ENCODE measurements at regions not wholly inside any gene's neighbourhood (a gene's known extent, or its start where the extent isn't known, plus 50 kb on each side); places are given as distances from the start of the nearest gene placed in this dataset.

DNA sequence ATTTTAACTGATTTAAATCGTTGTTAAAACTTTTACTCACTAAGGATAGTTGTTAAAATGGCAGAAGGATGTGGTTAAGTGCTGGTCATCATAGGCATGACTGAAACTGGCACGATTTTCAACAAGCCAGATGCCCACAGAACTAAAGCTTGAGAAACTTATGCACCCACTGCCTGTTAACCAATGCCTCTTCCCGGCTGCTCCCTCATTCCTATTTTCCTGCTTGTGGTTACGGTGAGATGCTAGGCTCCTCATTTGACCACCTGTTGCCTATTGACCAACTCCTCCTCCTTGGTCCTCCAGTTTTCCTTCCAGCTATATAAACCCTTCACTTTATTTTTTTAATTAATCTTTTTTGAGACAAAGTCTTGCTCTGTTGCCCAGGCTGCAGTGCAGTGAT is 238.7 kb downstream of the TFCP2L1 start:
- no peak for DNase-seq
- Mint-ChIP-seq H3K36me3 (ENCODE audit: unreplicated experiment) (no peaks in the 10 kb centered on the region), H3K27me3 (ENCODE audit: unreplicated experiment) (peaks cover 2% of the 10 kb centered on the region), H3K4me1 (ENCODE audit: low read depth, unreplicated experiment) (no peaks in the 10 kb centered on the region), H3K9me3 (ENCODE audit: unreplicated experiment) (peaks cover 6% of the 10 kb centered on the region), H3K4me3 (ENCODE audit: unreplicated experiment) (no peak overlapping the region), H3K27ac (ENCODE audit: unreplicated experiment) (no peak overlapping the region)
- TF ChIP-seq, protein P1, sequence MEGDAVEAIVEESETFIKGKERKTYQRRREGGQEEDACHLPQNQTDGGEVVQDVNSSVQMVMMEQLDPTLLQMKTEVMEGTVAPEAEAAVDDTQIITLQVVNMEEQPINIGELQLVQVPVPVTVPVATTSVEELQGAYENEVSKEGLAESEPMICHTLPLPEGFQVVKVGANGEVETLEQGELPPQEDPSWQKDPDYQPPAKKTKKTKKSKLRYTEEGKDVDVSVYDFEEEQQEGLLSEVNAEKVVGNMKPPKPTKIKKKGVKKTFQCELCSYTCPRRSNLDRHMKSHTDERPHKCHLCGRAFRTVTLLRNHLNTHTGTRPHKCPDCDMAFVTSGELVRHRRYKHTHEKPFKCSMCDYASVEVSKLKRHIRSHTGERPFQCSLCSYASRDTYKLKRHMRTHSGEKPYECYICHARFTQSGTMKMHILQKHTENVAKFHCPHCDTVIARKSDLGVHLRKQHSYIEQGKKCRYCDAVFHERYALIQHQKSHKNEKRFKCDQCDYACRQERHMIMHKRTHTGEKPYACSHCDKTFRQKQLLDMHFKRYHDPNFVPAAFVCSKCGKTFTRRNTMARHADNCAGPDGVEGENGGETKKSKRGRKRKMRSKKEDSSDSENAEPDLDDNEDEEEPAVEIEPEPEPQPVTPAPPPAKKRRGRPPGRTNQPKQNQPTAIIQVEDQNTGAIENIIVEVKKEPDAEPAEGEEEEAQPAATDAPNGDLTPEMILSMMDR (IDR thresholded peaks at IDR 0.05; ENCODE audit: partially characterized antibody, unreplicated experiment): no peak

DNA sequence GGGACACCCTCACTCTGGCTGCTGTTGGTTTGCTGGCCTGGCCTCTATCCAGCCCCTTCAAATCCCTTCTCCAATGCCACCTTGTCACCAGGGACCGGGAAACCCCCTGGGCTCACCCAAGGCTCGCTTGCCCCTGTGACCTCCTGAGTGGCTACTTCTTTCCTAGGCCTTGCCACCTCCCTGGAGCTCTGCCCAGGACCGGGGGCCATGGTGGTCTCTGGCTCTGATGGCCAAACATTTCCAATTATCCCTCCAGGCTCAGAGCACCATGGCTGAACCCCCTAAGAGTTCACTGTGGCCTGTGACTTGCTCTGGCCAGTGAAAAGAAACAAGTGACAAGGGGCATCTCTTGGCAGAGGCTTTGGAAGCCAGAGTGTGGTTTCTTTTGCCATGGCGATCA is 237.6 kb downstream of the TFCP2L1 start:
- H3K36me3 Mint-ChIP-seq (ENCODE audit: unreplicated experiment): no peaks in the 10 kb centered on the region
- no peak for DNase-seq
- H3K4me1 Mint-ChIP-seq (ENCODE audit: low read depth, unreplicated experiment): no peaks in the 10 kb centered on the region
- H3K4me3 Mint-ChIP-seq (ENCODE audit: unreplicated experiment): no peak overlapping the region
- H3K27ac Mint-ChIP-seq (ENCODE audit: unreplicated experiment): no peak overlapping the region
- peaks cover 2% of the 10 kb centered on the region for H3K27me3 Mint-ChIP-seq (ENCODE audit: unreplicated experiment)
- TF ChIP-seq, protein P1 (IDR thresholded peaks at IDR 0.05; ENCODE audit: partially characterized antibody, unreplicated experiment): no peak
- H3K9me3 Mint-ChIP-seq (ENCODE audit: unreplicated experiment): peaks cover 6% of the 10 kb centered on the region

DNA sequence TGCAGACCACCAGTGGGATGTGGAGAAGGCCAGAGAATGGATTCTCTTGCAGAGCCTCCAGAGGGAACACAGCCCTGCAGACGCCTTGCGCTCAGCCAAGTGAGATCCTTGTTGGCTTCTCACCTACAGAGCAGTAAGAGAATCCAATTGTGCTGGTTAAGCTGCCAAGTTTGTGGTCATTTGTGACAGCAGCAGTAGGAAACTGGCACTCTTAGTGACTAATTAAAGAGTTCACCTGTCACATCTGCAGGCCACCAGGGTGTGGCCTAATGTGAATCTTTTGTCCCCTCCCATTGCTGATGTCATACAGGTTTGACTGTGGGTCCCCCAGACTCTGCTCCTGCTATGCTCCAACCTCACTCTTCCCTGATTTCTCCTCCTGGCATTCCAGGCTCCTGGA is 235.9 kb downstream of the TFCP2L1 start:
- Mint-ChIP-seq H3K4me3 (ENCODE audit: unreplicated experiment) (no peak overlapping the region), H3K4me1 (ENCODE audit: low read depth, unreplicated experiment) (no peaks in the 10 kb centered on the region), H3K27me3 (ENCODE audit: unreplicated experiment) (peaks cover 2% of the 10 kb centered on the region), H3K36me3 (ENCODE audit: unreplicated experiment) (peaks cover 3% of the 10 kb centered on the region), H3K9me3 (ENCODE audit: unreplicated experiment) (peaks cover 6% of the 10 kb centered on the region), H3K27ac (ENCODE audit: unreplicated experiment) (no peak overlapping the region)
- TF ChIP-seq, protein P1 (IDR thresholded peaks at IDR 0.05; ENCODE audit: partially characterized antibody, unreplicated experiment): no peak
- no peak for DNase-seq

DNA sequence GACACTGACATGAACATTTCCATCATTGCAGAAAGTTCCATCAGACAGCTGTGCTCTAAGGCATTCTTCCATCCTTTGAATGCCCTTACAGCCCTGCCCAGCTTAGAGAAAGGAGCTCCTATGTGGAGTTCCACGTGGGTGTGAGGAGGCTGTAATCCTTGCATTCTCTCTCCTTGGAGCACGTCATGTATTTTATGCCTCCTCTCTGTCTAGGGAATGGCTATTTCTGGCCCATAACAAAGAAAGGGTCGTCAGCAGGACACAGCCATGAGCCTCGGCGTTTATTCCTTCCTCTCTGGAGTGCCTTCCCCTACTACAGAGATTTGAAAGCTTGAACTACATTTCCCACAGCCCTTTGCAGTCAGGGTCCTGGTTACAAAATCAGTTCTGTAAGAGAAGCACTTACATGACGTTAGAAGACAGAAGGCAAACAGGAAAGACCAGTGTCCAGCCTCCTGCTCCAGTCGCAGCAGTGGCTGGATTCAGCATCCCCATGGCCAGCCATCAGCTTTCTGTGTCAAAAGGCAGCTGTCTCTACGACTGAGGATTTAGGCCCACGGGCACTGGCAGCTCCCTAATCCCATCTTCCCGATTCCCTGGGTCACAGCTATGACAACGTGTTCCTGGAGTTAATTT is 234.9 kb downstream of the TFCP2L1 start:
- H3K36me3 Mint-ChIP-seq (ENCODE audit: unreplicated experiment): peaks cover 5% of the 10 kb centered on the region
- H3K4me1 Mint-ChIP-seq (ENCODE audit: low read depth, unreplicated experiment): no peaks in the 10 kb centered on the region
- H3K27me3 Mint-ChIP-seq (ENCODE audit: unreplicated experiment): peaks cover 2% of the 10 kb centered on the region
- peaks cover 3% of the 10 kb centered on the region for H3K9me3 Mint-ChIP-seq (ENCODE audit: unreplicated experiment)
- no peak for DNase-seq
- TF ChIP-seq, protein P1 (IDR thresholded peaks at IDR 0.05; ENCODE audit: partially characterized antibody, unreplicated experiment): no peak
- H3K4me3 Mint-ChIP-seq (ENCODE audit: unreplicated experiment): no peak overlapping the region
- no peak overlapping the region for H3K27ac Mint-ChIP-seq (ENCODE audit: unreplicated experiment)

DNA sequence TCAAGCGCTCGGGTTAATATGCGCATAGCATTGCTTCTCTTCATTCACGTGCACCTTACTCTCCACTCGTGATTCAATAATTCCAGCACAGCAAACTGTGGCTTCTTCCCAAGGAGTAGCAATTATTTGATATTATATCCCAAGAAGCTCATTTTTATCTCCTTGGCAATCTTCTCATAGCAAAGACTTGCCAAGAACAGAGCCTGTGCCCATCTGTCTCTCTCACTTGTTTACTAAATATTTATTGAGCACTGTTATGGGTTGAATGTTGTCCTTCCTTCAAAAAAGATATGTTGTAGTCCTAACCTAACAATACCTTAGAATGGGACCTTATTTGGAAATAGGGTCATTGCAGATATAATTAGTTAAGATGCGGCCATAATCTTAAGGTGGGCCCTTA is 233.7 kb downstream of the TFCP2L1 start:
- peaks cover 3% of the 10 kb centered on the region for H3K9me3 Mint-ChIP-seq (ENCODE audit: unreplicated experiment)

More for the DNA sequence above, 233.7 kb downstream of the TFCP2L1 start:
- no peak overlapping the region for H3K27ac Mint-ChIP-seq (ENCODE audit: unreplicated experiment)
- peaks cover 6% of the 10 kb centered on the region for H3K27me3 Mint-ChIP-seq (ENCODE audit: unreplicated experiment)
- no peak overlapping the region for H3K4me3 Mint-ChIP-seq (ENCODE audit: unreplicated experiment)
- peaks cover 5% of the 10 kb centered on the region for H3K36me3 Mint-ChIP-seq (ENCODE audit: unreplicated experiment)
- TF ChIP-seq, protein P1 (IDR thresholded peaks at IDR 0.05; ENCODE audit: partially characterized antibody, unreplicated experiment): no peak
- DNase-seq: no peak
- no peaks in the 10 kb centered on the region for H3K4me1 Mint-ChIP-seq (ENCODE audit: low read depth, unreplicated experiment)
